ENCODE measurements at regions not wholly inside any gene's neighbourhood (a gene's known extent, or its start where the extent isn't known, plus 50 kb on each side); places are given as distances from the start of the nearest gene placed in this dataset.
"Not testable (repeated sequence)": the region's sequence is repeated elsewhere in the genome, so short reads cannot be mapped to it uniquely, and the experiment has no call there.

GRCh38 chr3:177705976-177706823 is 508.9 kb upstream of the TBL1XR1 start:
- DNase-seq (ENCODE audit: low spot score): no peak

- not testable (repeated sequence) for DNase-seq (ENCODE audit: low spot score)
These were observed 512.2 kb upstream of the TBL1XR1 start for GRCh38 chr3:177709470-177709869.

- DNase-seq (ENCODE audit: low spot score): no peak
These were observed 513.2 kb upstream of the TBL1XR1 start for GRCh38 chr3:177710506-177710905.

GRCh38 chr3:177711637-177712036 is 514.4 kb upstream of the TBL1XR1 start:
- DNase-seq (ENCODE audit: low spot score): peak; percentile 64

- peak; percentile 49 for DNase-seq (ENCODE audit: low spot score)
These were observed 516.9 kb upstream of the TBL1XR1 start for GRCh38 chr3:177713928-177714900.

- DNase-seq (ENCODE audit: low spot score): no peak
These were observed 517.7 kb upstream of the TBL1XR1 start for GRCh38 chr3:177714945-177715344.

GRCh38 chr3:177715980-177716379 is 518.7 kb upstream of the TBL1XR1 start:
- DNase-seq (ENCODE audit: low spot score): no peak

- DNase-seq (ENCODE audit: low spot score): not testable (repeated sequence)
These were observed 523.6 kb upstream of the TBL1XR1 start for GRCh38 chr3:177720927-177721326.

- DNase-seq (ENCODE audit: low spot score): no peak
These were observed 524.8 kb upstream of the TBL1XR1 start for GRCh38 chr3:177721864-177722785.

- DNase-seq (ENCODE audit: low spot score): no peak
These were observed 526.8 kb upstream of the TBL1XR1 start for GRCh38 chr3:177724020-177724638.

- no peak for DNase-seq (ENCODE audit: low spot score)
These were observed 527.9 kb upstream of the TBL1XR1 start for GRCh38 chr3:177725165-177725564.

- DNase-seq (ENCODE audit: low spot score): no peak
These were observed 529.5 kb upstream of the TBL1XR1 start for GRCh38 chr3:177726807-177727206.

GRCh38 chr3:177729956-177730681 is 532.8 kb upstream of the TBL1XR1 start:
- DNase-seq (ENCODE audit: low spot score): peak; percentile 86

- peak; percentile 44 for DNase-seq (ENCODE audit: low spot score)
These were observed 533.5 kb upstream of the TBL1XR1 start for GRCh38 chr3:177730814-177731213.

- DNase-seq (ENCODE audit: low spot score): no peak
These were observed 534.5 kb upstream of the TBL1XR1 start for GRCh38 chr3:177731644-177732268.

- no peak for DNase-seq (ENCODE audit: low spot score)
These were observed 536.0 kb upstream of the TBL1XR1 start for GRCh38 chr3:177733233-177733632.

- DNase-seq (ENCODE audit: low spot score): no peak
These were observed 536.7 kb upstream of the TBL1XR1 start for GRCh38 chr3:177733936-177734335.

GRCh38 chr3:177735431-177735830 is 538.1 kb upstream of the TBL1XR1 start:
- DNase-seq (ENCODE audit: low spot score): no peak

GRCh38 chr3:177739461-177739860 is 542.2 kb upstream of the TBL1XR1 start:
- no peak for DNase-seq (ENCODE audit: low spot score)

- no peak for DNase-seq (ENCODE audit: low spot score)
These were observed 543.0 kb upstream of the TBL1XR1 start for GRCh38 chr3:177740254-177740653.
